ENCODE measurements at regions not wholly inside any gene's neighbourhood (a gene's known extent, or its start where the extent isn't known, plus 50 kb on each side); places are given as distances from the start of the nearest gene placed in this dataset.

GRCh38 chr9:105963343-105964099 is 269.2 kb downstream of the TMEM38B start:
- TF ChIP-seq FOXA1 (IDR thresholded peaks at IDR 0.05) (no peak), BHLHE40 (IDR thresholded peaks at IDR 0.05; ENCODE audit: borderline replicate concordance) (no peak), FOXM1 (IDR thresholded peaks at IDR 0.05; ENCODE audit: borderline replicate concordance) (no peak), CTBP1 (IDR thresholded peaks at IDR 0.05; ENCODE audit: borderline replicate concordance) (no peak)
